HCT116 (cell line): ENCODE measurements at regions not wholly inside any gene's neighbourhood (a gene's known extent, or its start where the extent isn't known, plus 50 kb on each side); places are given as distances from the start of the nearest gene placed in this dataset.

Source experiments
- ATAC-seq: fragments of 200-7000 bp; cut with Tn5 transposase; 2 replicates; pipeline ENCODE4 v1.9.1; 2020; ENCODE audit warnings: mild to moderate bottlenecking, moderate library complexity
- BruUV-seq: library from RNA; stranded (reverse); fragments of 400-500 nt; replicated peaks from 2 replicates; lab custom pipeline; 2021; lab: Mats Ljungman, UMichigan
- CTCF ChIA-PET: fragments of 300-600 bp; sonication (Branson Sonifier 250); formaldehyde crosslinking; loops from one replicate; lab custom pipeline; 2021; ENCODE audit warnings: antibody characterized with exemption; lab: Charles Lee
- POLR2A ChIA-PET: fragments of 300-600, 350-600 bp; sonication (Branson Sonifier 250); formaldehyde crosslinking; loops from one replicate; lab custom pipeline; 2021; ENCODE audit warnings: antibody characterized with exemption; lab: Charles Lee
- RAD21 ChIA-PET, 2 experiments: fragments of 300-600 bp; sonication (Branson Sonifier 250); formaldehyde crosslinking; loops; one replicate each; lab custom pipeline; 2023; ENCODE audit warnings: low total read pairs in 2 of 2; ENCODE audit not compliant: uncharacterized antibody in 2 of 2, unreplicated experiment in 2 of 2, low non-redundant PET in 1 of 2; lab: Charles Lee
- DNase-seq: peaks from one replicate; pipeline ENCODE4 v3.0.0-alpha.2; 2010; ENCODE audit warnings: low read depth, low spot score
- H2AFZ ChIP-seq: fragments of 200-600 bp; shearing (Covaris generic), sonication (generic); 2 replicates; pipeline ENCODE4 v1.6.1; 2017; ENCODE audit warnings: low read depth, mixed run types, mixed read lengths, antibody characterized with exemption, low read length; ENCODE audit not compliant: poor library complexity, severe bottlenecking
- H3K27ac ChIP-seq: 2 replicates; pipeline ENCODE4 v1.5.1; 2012; ENCODE audit warnings: low read depth, low read length
- H3K27me3 ChIP-seq: fragments of 200-600 bp; sonication (generic); 2 replicates; pipeline ENCODE4 v1.6.1; 2016; ENCODE audit warnings: mixed run types, low read length, mixed read lengths; ENCODE audit not compliant: insufficient read depth
- H3K36me3 ChIP-seq, 2 experiments: fragments of 200-500 bp in 1 of 2; fragments of 200-600 bp in 1 of 2; sonication (Bioruptor generic) in 1 of 2; sonication (generic) in 1 of 2; 2 replicates each; pipeline versions ENCODE4 v1.5.1 to v1.6.1; 2014 to 2016; ENCODE audit warnings: low read length in 2 of 2, inconsistent platforms in 1 of 2, mixed read lengths in 1 of 2, mixed run types in 1 of 2; ENCODE audit not compliant: insufficient read depth in 2 of 2, control insufficient read depth in 1 of 2
- H3K4me1 ChIP-seq, 2 experiments: fragments of 200-600 bp in 1 of 2; sonication (generic) in 1 of 2; 2 replicates each; pipeline versions ENCODE4 v1.5.1 to v1.6.1; 2012 to 2017; ENCODE audit warnings: low read length in 2 of 2, inconsistent platforms in 1 of 2, mild to moderate bottlenecking in 1 of 2, mixed read lengths in 1 of 2, mixed run types in 1 of 2, moderate library complexity in 1 of 2; ENCODE audit not compliant: insufficient read depth in 2 of 2, control insufficient read depth in 1 of 2
- H3K4me2 ChIP-seq: fragments of 200-600 bp; sonication (generic); 2 replicates; pipeline ENCODE4 v1.6.1; 2017; ENCODE audit warnings: mixed run types, low read length, mixed read lengths
- H3K4me3 ChIP-seq, 2 experiments: fragments of 200-600 bp in 1 of 2; sonication (generic) in 1 of 2; replicated peaks in 1 of 2; 2 replicates each; pipeline ENCODE4 v1.5.1; 2011 to 2016; ENCODE audit warnings: low read length in 2 of 2, control low read depth in 1 of 2, low read depth in 1 of 2, mild to moderate bottlenecking in 1 of 2, mixed read lengths in 1 of 2, mixed run types in 1 of 2
- H3K79me2 ChIP-seq: fragments of 200-600 bp; sonication (generic); 2 replicates; pipeline ENCODE4 v1.6.1; 2017; ENCODE audit warnings: mild to moderate bottlenecking, mixed run types, low read length, moderate library complexity, mixed read lengths; ENCODE audit not compliant: insufficient read depth
- H3K9ac ChIP-seq: fragments of 200-600 bp; sonication (generic); 2 replicates; pipeline ENCODE4 v1.6.1; 2016; ENCODE audit warnings: low read length, mixed read lengths
- H3K9me2 ChIP-seq: fragments of 200-600 bp; sonication (generic), shearing (Covaris generic); 2 replicates; pipeline ENCODE4 v1.6.1; 2017; ENCODE audit warnings: mixed run types, mild to moderate bottlenecking, moderate library complexity; ENCODE audit not compliant: insufficient read depth
- H3K9me3 ChIP-seq, 2 experiments: fragments of 200-500 bp in 1 of 2; fragments of 200-600 bp in 1 of 2; sonication (Bioruptor generic) in 1 of 2; sonication (generic) in 1 of 2; 2 replicates each; pipeline ENCODE4 v1.6.1; 2014 to 2017; ENCODE audit warnings: low read length in 2 of 2, mixed read lengths in 2 of 2, inconsistent platforms in 1 of 2, low read depth in 1 of 2, mild to moderate bottlenecking in 1 of 2, mixed run types in 1 of 2, moderate library complexity in 1 of 2; ENCODE audit not compliant: control insufficient read depth in 1 of 2, insufficient read depth in 1 of 2
- H4K20me1 ChIP-seq: fragments of 200-600 bp; sonication (generic), shearing (Covaris generic); 2 replicates; pipeline ENCODE4 v1.6.1; 2017; ENCODE audit warnings: mixed run types, mild to moderate bottlenecking, moderate library complexity; ENCODE audit not compliant: insufficient read depth
- CEBPB ChIP-seq: IDR thresholded peaks from 2 replicates; pipeline ENCODE4 v1.6.1; 2012; ENCODE audit warnings: low read depth
- EZH2 ChIP-seq: fragments of 200-600 bp; sonication (generic); IDR thresholded peaks from 2 replicates; pipeline ENCODE4 v1.6.1; 2017; ENCODE audit warnings: antibody characterized with exemption, mixed run types
- JUND ChIP-seq: IDR thresholded peaks from 2 replicates; pipeline ENCODE4 v1.6.1; 2012
- POLR2A ChIP-seq: IDR thresholded peaks from 2 replicates; pipeline ENCODE4 v1.7.0; 2011; ENCODE audit warnings: borderline replicate concordance; ENCODE audit not compliant: insufficient read depth, insufficient read length; ENCODE audit errors: extremely low read depth
- POLR2AphosphoS5 ChIP-seq: IDR thresholded peaks from 2 replicates; pipeline ENCODE4 v1.6.1; 2011; ENCODE audit warnings: mild to moderate bottlenecking, low read depth, low read length, moderate library complexity
- RAD21 ChIP-seq: IDR thresholded peaks from 2 replicates; pipeline ENCODE4 v1.6.1; 2012; ENCODE audit warnings: low read depth, mild to moderate bottlenecking
- SP1 ChIP-seq: IDR thresholded peaks from 2 replicates; pipeline ENCODE4 v1.6.1; 2012; ENCODE audit warnings: low read depth
- TCF7L2 ChIP-seq: IDR thresholded peaks from 2 replicates; pipeline ENCODE4 v1.7.0; 2011; ENCODE audit warnings: borderline replicate concordance, inconsistent platforms; ENCODE audit not compliant: insufficient read depth, insufficient read length; ENCODE audit errors: extremely low read depth
- YY1 ChIP-seq: IDR thresholded peaks from 2 replicates; pipeline ENCODE4 v1.6.1; 2011; ENCODE audit warnings: low read length, low read depth, moderate library complexity, mild to moderate bottlenecking; ENCODE audit not compliant: insufficient replicate concordance; ENCODE audit errors: extremely low read depth
- ZFX ChIP-seq: fragments of 450-650 bp; IDR thresholded peaks from 2 replicates; pipeline ENCODE4 v1.6.1; 2017
- ZNF274 ChIP-seq: fragments of 200-500 bp; sonication (Bioruptor generic); IDR thresholded peaks from 2 replicates; pipeline ENCODE4 v1.6.1; 2014; ENCODE audit warnings: mild to moderate bottlenecking, low read depth, low read length, inconsistent platforms
- intact Hi-C: fragments of 100-400 bp; cut with micrococcal nuclease; formaldehyde crosslinking; loops from 2 replicates; pipeline ENCODE4 v1.10.0; 2022
- TF ChIP-seq, protein P1 (sequence below): IDR thresholded peaks from 2 replicates; pipeline ENCODE4 v1.6.1; 2012
- TF ChIP-seq, protein P2 (sequence below): IDR thresholded peaks from 2 replicates; pipeline ENCODE4 v1.6.1; 2012
- TF ChIP-seq, protein P3 (sequence below): IDR thresholded peaks from 2 replicates; pipeline ENCODE4 v1.6.1; 2012; ENCODE audit warnings: low read depth

DNA sequence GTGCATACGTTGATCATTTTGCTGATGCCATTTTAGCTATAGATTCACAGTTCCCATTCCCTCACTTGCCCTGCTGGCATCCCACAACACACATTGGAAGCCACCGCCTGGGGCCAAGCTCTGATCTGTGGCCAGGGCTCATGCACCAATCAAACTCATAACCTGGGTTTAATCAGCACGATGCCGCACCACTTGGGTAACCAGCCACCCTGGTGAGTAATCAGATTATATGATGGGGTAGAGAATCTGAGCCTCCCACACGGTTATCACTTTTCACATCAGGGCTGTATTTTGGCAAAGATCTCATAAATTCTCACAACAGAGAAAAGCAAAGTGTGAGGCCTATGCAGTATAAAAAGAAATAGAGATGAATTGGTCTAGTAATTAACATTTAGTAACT is 66.0 kb upstream of the TNFRSF19 start:
- no TSS peak for BruUV-seq
- Histone ChIP-seq H3K9me2 (no peaks in the 10 kb centered on the region), H3K4me2 (no peak overlapping the region), H3K79me2 (no peaks in the 10 kb centered on the region), H3K27ac (no peak overlapping the region), H3K9me3 (no peaks in the 10 kb centered on the region), H3K4me3 (no peak overlapping the region), H3K4me1 (0 out of 4 replicates have a peak, but pooled peaks cover 0 to 3% of the 10 kb centered on the region in 2 experiments), H3K36me3 (no peaks in the 10 kb centered on the region), H3K9ac (no peak overlapping the region), H4K20me1 (no peaks in the 10 kb centered on the region), H3K27me3 (0 out of 2 replicates have a peak, but pooled peaks cover 3% of the 10 kb centered on the region), H2AFZ (no peak overlapping the region)
- intact Hi-C loops, result no loop called here
- ChIA-PET RAD21 (no interaction called here), POLR2A (no interaction called here), CTCF (no interaction called here)
- TF ChIP-seq, protein P1, sequence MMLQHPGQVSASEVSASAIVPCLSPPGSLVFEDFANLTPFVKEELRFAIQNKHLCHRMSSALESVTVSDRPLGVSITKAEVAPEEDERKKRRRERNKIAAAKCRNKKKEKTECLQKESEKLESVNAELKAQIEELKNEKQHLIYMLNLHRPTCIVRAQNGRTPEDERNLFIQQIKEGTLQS, result no peak
- no peak for TF ChIP-seq RAD21
- TF ChIP-seq, protein P2, sequence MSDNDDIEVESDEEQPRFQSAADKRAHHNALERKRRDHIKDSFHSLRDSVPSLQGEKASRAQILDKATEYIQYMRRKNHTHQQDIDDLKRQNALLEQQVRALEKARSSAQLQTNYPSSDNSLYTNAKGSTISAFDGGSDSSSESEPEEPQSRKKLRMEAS, result no peak
- TF ChIP-seq, protein P3, sequence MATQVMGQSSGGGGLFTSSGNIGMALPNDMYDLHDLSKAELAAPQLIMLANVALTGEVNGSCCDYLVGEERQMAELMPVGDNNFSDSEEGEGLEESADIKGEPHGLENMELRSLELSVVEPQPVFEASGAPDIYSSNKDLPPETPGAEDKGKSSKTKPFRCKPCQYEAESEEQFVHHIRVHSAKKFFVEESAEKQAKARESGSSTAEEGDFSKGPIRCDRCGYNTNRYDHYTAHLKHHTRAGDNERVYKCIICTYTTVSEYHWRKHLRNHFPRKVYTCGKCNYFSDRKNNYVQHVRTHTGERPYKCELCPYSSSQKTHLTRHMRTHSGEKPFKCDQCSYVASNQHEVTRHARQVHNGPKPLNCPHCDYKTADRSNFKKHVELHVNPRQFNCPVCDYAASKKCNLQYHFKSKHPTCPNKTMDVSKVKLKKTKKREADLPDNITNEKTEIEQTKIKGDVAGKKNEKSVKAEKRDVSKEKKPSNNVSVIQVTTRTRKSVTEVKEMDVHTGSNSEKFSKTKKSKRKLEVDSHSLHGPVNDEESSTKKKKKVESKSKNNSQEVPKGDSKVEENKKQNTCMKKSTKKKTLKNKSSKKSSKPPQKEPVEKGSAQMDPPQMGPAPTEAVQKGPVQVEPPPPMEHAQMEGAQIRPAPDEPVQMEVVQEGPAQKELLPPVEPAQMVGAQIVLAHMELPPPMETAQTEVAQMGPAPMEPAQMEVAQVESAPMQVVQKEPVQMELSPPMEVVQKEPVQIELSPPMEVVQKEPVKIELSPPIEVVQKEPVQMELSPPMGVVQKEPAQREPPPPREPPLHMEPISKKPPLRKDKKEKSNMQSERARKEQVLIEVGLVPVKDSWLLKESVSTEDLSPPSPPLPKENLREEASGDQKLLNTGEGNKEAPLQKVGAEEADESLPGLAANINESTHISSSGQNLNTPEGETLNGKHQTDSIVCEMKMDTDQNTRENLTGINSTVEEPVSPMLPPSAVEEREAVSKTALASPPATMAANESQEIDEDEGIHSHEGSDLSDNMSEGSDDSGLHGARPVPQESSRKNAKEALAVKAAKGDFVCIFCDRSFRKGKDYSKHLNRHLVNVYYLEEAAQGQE, result no peak
- no peak for TF ChIP-seq ZNF274
- no peak for TF ChIP-seq YY1
- no peak for TF ChIP-seq CEBPB
- no peak for TF ChIP-seq EZH2
- no peak for TF ChIP-seq POLR2A
- no peak for TF ChIP-seq JUND
- TF ChIP-seq TCF7L2, result no peak
- TF ChIP-seq POLR2AphosphoS5, result no peak
- no peak for TF ChIP-seq SP1
- TF ChIP-seq ZFX, result no peak
- ATAC-seq, result no peak
- no peak for DNase-seq
